Cardiac muscle cell (in vitro differentiated cells and primary cell): ENCODE measurements at regions not wholly inside any gene's neighbourhood (a gene's known extent, or its start where the extent isn't known, plus 50 kb on each side); places are given as distances from the start of the nearest gene placed in this dataset.

Experiments
- DNase-seq, 2 donors: peaks; one replicate each; pipeline versions ENCODE4 v3.0.0 to v3.0.0-alpha.2; 2010 to 2017; ENCODE audit warnings: low read depth in 1 of 2, low spot score in 1 of 2
- H3K27ac ChIP-seq: fragments of 200-600 bp; sonication (generic); 2 replicates; pipeline ENCODE4 v1.5.1; 2016
- H3K27me3 ChIP-seq: fragments of 200-600 bp; sonication (generic); 2 replicates; pipeline ENCODE4 v1.6.0; 2016; ENCODE audit warnings: control low read depth
- H3K36me3 ChIP-seq: fragments of 200-600 bp; sonication (generic); 2 replicates; pipeline ENCODE4 v1.5.1; 2016; ENCODE audit warnings: control low read depth
- H3K4me1 ChIP-seq: fragments of 200-600 bp; sonication (generic); 2 replicates; pipeline ENCODE4 v1.8.1; 2017; ENCODE audit warnings: low read depth, mild to moderate bottlenecking, mixed run types
- H3K4me3 ChIP-seq: fragments of 200-600 bp; sonication (generic); 2 replicates; pipeline ENCODE4 v1.5.1; 2016; ENCODE audit warnings: mild to moderate bottlenecking
- H3K9me3 ChIP-seq: fragments of 200-600 bp; sonication (generic); 2 replicates; pipeline ENCODE4 v1.5.1; 2017; ENCODE audit warnings: low read depth, mild to moderate bottlenecking, control low read depth
- TF ChIP-seq, protein P1 (sequence below): IDR thresholded peaks from 2 replicates; pipeline ENCODE4 v1.5.1; 2012; ENCODE audit warnings: low read depth, mild to moderate bottlenecking, low read length

DNA sequence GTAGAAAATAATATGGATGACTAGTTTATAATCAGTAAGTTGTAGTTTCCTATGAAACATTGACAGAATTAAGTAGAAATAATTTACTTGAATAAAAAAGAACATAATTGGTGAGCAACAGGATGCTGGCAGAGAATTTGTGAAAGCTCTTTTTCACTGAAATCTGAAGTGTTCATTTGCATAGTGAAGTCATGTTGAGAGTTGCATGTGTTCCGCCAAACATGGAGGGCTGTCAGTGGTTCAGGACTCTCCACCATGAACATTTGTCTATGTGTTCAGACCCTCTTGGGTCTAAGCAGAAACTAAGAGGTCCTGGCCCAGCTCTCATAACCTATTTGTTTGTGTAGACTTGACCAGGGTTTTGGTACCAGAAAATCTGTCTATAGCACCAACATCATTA lies 182.5 kb upstream of the LINC00305 start:
- no peaks in the 10 kb centered on the region for H3K9me3 ChIP-seq
- H3K27me3 ChIP-seq, result no peaks in the 10 kb centered on the region
- TF ChIP-seq, protein P1, sequence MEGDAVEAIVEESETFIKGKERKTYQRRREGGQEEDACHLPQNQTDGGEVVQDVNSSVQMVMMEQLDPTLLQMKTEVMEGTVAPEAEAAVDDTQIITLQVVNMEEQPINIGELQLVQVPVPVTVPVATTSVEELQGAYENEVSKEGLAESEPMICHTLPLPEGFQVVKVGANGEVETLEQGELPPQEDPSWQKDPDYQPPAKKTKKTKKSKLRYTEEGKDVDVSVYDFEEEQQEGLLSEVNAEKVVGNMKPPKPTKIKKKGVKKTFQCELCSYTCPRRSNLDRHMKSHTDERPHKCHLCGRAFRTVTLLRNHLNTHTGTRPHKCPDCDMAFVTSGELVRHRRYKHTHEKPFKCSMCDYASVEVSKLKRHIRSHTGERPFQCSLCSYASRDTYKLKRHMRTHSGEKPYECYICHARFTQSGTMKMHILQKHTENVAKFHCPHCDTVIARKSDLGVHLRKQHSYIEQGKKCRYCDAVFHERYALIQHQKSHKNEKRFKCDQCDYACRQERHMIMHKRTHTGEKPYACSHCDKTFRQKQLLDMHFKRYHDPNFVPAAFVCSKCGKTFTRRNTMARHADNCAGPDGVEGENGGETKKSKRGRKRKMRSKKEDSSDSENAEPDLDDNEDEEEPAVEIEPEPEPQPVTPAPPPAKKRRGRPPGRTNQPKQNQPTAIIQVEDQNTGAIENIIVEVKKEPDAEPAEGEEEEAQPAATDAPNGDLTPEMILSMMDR, result no peak
- H3K4me1 ChIP-seq, result peaks cover 8% of the 10 kb centered on the region
- no peak for DNase-seq
- H3K36me3 ChIP-seq, result no peaks in the 10 kb centered on the region
- H3K4me3 ChIP-seq, result no peak overlapping the region
- H3K27ac ChIP-seq, result no peak overlapping the region

DNA sequence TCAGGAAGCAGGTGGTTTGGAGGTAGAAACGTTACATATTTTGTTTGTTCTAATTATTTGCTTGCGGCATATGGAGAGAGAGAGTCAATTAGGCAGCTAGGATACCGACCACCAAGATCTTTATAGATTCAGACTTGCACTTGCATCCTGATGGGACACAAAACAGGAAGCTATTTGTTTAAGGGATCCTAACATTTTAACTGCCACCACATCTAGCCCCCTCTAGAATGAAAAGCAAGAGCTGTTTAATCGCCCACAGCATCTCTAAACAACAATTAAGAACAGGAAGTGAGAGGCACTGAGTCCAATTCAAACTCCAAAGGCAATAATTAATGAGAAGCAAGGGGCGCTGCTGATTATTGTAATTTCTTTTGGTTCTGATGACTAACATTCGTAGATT lies 182.0 kb upstream of the LINC00305 start:
- TF ChIP-seq, protein P1, result no peak
- no peak overlapping the region for H3K27ac ChIP-seq

DNA sequence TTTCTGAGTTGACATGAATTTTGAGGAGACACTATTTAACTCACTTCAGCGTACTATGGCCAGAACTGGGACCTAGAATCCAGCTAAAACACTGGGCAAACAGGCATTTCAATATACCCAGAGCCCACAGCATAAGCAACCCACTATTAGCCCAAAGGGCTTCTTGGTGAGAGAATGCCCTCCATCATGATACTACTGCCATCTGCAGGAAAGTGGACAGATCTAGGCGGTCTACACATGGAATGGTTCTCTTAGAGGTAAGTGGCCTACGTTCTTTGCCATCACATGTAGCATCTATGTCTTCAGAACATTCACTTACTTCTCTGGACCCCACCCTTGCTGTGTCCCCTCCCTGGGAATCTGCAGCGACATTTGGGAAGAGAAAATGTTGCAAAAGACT lies 181.3 kb upstream of the LINC00305 start:
- peak; percentile 0 to 42 for DNase-seq
- Histone ChIP-seq H3K9me3 (no peaks in the 10 kb centered on the region), H3K27ac (no peak overlapping the region), H3K4me3 (no peak overlapping the region), H3K27me3 (no peaks in the 10 kb centered on the region), H3K4me1 (peaks cover 8% of the 10 kb centered on the region), H3K36me3 (no peaks in the 10 kb centered on the region)
- TF ChIP-seq, protein P1, result no peak

More for the DNA sequence above, 182.0 kb upstream of the LINC00305 start:
- H3K36me3 ChIP-seq, result no peaks in the 10 kb centered on the region
- no peaks in the 10 kb centered on the region for H3K27me3 ChIP-seq
- DNase-seq, result no peak
- H3K4me3 ChIP-seq, result no peak overlapping the region
- H3K4me1 ChIP-seq, result peaks cover 8% of the 10 kb centered on the region
- no peaks in the 10 kb centered on the region for H3K9me3 ChIP-seq

DNA sequence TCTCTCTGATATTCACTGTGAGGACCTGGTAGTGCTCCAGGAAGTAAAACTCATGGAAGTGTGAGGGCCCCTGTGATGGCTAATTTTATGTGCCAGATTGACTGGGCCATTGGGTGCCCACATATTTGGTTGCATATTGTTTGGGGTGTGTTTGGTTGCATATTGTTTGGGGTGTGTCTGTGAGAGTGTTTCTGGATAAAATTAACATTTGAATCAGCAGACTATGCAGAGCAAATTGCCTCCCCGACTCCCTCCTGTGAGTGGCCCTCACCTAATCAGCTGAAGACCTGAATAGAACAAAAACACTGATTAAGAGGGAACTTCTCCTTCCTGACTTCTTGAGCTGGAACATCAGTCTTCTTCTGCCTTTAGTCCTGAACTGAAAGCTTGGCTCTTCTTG lies 173.3 kb upstream of the LINC00305 start:
- H3K4me3 ChIP-seq, result no peak overlapping the region
- TF ChIP-seq, protein P1, result no peak
- H3K27ac ChIP-seq, result no peak overlapping the region
- H3K4me1 ChIP-seq, result no peaks in the 10 kb centered on the region
- no peak for DNase-seq
- no peaks in the 10 kb centered on the region for H3K27me3 ChIP-seq
- no peaks in the 10 kb centered on the region for H3K9me3 ChIP-seq
- no peaks in the 10 kb centered on the region for H3K36me3 ChIP-seq

DNA sequence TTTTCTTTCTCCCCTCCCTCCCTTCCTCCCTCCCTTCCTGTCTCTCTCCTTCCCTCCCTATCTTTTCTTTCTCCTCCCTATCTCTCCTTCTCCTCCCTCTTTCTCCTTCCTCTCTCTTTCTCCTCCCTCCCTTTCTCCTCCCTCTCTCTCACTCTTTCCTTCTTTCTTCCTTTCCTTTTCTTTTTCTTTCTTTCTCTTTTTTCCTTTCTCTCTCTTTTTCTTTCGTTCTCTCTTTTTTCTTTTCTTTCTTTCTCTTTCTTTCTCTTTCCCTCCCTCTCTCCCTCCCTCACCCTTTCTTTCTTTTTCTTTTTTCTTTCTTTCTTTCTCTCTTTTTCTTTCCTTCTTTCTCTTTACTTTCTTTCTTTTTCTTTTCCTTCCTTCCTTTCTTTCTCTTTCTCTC lies 169.7 kb upstream of the LINC00305 start:
- TF ChIP-seq, protein P1, result no peak
- DNase-seq, result no peak
- Histone ChIP-seq H3K36me3 (no peaks in the 10 kb centered on the region), H3K27ac (no peak overlapping the region), H3K4me1 (no peaks in the 10 kb centered on the region), H3K27me3 (no peaks in the 10 kb centered on the region), H3K9me3 (no peaks in the 10 kb centered on the region), H3K4me3 (no peak overlapping the region)

DNA sequence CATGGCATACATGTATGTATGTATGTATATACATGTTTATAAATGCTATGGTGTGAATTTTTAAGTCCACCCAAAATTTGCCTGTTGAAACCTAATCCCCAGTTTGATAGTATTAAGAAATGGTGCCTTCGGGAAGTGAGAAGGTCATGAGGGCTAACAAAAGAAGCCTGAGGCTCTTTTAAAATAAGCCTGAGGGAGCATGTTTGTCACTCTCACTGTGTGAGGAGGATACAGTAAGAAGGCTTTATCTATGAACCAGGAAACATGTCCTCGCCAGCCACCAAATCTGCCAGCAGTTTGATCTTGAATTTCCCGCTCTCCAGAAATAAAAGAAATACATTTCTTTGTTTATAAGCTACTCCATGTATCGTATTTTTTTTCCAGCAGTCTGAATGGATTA lies 163.0 kb upstream of the LINC00305 start:
- H3K27me3 ChIP-seq, result no peaks in the 10 kb centered on the region
- no peak for DNase-seq
- no peak overlapping the region for H3K4me3 ChIP-seq
- TF ChIP-seq, protein P1, result no peak
- no peaks in the 10 kb centered on the region for H3K4me1 ChIP-seq
- no peak overlapping the region for H3K27ac ChIP-seq
- H3K36me3 ChIP-seq, result no peaks in the 10 kb centered on the region
- no peaks in the 10 kb centered on the region for H3K9me3 ChIP-seq
